Lower lobe of right lung (tissue), 2 donors: ENCODE measurements at regions not wholly inside any gene's neighbourhood (a gene's known extent, or its start where the extent isn't known, plus 50 kb on each side); places are given as distances from the start of the nearest gene placed in this dataset.

Source experiments
- ATAC-seq, 2 donors: fragments of 200-7000 bp; cut with Tn5 transposase; one replicate each; pipeline ENCODE4 v1.9.1; 2020 to 2022; ENCODE audit warnings: mild to moderate bottlenecking in 2 of 2, moderate library complexity in 2 of 2
- DNase-seq: peaks from one replicate; pipeline ENCODE4 v3.0.0-alpha.2; 2020
- H3K27ac ChIP-seq: fragments of 200-600 bp; one replicate; pipeline ENCODE4 v1.8.0; 2022
- H3K27me3 ChIP-seq: fragments of 200-600 bp; one replicate; pipeline ENCODE4 v1.8.0; 2022; ENCODE audit warnings: low read depth
- H3K36me3 ChIP-seq: fragments of 200-600 bp; one replicate; pipeline ENCODE4 v1.8.0; 2022; ENCODE audit warnings: mild to moderate bottlenecking
- H3K4me1 ChIP-seq: fragments of 200-600 bp; one replicate; pipeline ENCODE4 v1.8.0; 2022
- H3K4me3 ChIP-seq: fragments of 200-600 bp; one replicate; pipeline ENCODE4 v1.8.0; 2022; ENCODE audit warnings: mild to moderate bottlenecking
- H3K9me3 ChIP-seq: fragments of 200-600 bp; one replicate; pipeline ENCODE4 v1.8.0; 2022
- intact Hi-C: fragments of 100-400 bp; cut with DNase I; formaldehyde crosslinking; loops from one replicate; pipeline ENCODE4 v1.11.0; 2022
- TF ChIP-seq, protein P1 (sequence below): fragments of 200-600 bp; IDR thresholded peaks from one replicate; pipeline ENCODE4 v1.8.0; 2022; ENCODE audit warnings: antibody characterized with exemption, mild to moderate bottlenecking
- donor health status: DM: no; HTN: yes; CAD: no; lungs with severe emphysema.

DNA sequence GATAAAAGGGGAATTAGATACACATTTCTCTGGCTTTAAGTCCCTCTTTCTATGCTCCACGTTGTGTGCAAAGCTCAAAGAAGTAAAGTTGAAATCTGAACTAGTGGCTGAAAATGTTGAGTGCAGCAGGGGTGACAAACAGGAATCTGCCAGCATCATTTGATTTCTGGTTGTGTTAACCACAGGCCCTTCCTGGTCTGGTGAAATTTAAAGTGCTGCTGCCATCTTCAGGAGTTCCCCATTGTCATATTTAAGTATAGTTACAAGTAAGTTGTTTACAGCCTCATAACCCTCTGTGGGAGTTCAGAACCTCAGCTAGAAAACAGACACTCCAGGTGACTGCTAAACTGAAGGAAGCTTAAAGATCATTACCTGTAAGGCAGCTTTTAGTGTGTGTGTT, 90.9 kb upstream of the CCDC196 start:
- intact Hi-C loops: no loop called here
- no peak for ATAC-seq
- Histone ChIP-seq H3K4me3 (no peak overlapping the region), H3K4me1 (no peaks in the 10 kb centered on the region), H3K27me3 (no peaks in the 10 kb centered on the region), H3K9me3 (no peaks in the 10 kb centered on the region), H3K27ac (no peak overlapping the region), H3K36me3 (no peaks in the 10 kb centered on the region)
- TF ChIP-seq, protein P1, sequence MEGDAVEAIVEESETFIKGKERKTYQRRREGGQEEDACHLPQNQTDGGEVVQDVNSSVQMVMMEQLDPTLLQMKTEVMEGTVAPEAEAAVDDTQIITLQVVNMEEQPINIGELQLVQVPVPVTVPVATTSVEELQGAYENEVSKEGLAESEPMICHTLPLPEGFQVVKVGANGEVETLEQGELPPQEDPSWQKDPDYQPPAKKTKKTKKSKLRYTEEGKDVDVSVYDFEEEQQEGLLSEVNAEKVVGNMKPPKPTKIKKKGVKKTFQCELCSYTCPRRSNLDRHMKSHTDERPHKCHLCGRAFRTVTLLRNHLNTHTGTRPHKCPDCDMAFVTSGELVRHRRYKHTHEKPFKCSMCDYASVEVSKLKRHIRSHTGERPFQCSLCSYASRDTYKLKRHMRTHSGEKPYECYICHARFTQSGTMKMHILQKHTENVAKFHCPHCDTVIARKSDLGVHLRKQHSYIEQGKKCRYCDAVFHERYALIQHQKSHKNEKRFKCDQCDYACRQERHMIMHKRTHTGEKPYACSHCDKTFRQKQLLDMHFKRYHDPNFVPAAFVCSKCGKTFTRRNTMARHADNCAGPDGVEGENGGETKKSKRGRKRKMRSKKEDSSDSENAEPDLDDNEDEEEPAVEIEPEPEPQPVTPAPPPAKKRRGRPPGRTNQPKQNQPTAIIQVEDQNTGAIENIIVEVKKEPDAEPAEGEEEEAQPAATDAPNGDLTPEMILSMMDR: no peak
- no peak for DNase-seq

DNA sequence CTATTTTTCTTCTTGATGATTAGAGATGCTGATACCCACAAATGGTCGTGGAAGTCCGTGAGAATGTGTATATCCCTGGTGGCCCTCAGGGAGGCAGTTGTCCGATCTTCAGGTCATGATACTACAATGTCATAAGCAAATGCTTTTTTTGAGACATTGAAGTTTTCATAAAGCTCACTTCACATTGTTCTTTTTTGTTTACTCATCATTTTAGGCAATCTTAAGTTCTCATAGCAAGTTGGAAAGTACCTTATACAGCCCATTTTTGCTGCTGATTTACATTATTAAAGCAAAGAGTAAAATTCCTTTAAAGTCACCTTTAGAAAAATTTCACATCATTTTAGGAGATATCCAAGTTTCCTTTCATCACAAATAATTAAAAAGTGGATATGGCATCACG, 90.0 kb upstream of the CCDC196 start:
- Histone ChIP-seq H3K27ac (no peak overlapping the region), H3K4me3 (no peak overlapping the region), H3K27me3 (no peaks in the 10 kb centered on the region), H3K4me1 (no peaks in the 10 kb centered on the region), H3K9me3 (no peaks in the 10 kb centered on the region), H3K36me3 (no peaks in the 10 kb centered on the region)
- DNase-seq (no peak), ATAC-seq (no peak)
- TF ChIP-seq, protein P1: no peak
- intact Hi-C loops: no loop called here

DNA sequence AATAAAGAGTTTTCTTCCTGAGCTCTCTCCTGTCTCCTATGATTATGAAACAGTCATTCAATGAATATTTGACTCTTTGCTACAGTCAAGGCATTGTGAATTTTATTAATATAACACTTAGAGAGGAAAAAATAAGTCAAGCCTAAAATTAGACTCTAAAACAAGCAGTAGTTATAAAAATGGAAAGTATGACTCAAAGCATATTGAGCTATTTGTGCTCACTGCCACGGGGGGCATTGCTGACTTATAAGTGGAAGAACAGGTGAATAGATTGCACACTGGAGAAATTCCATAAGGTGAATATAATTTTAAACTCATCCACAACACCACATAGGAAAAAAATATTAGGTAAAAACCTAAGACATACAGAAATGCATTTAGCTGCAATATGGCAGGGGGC, 87.7 kb upstream of the CCDC196 start:
- no peaks in the 10 kb centered on the region for H3K4me1 ChIP-seq
- no peak overlapping the region for H3K27ac ChIP-seq
- DNase-seq (no peak), ATAC-seq (no peak)
- H3K27me3 ChIP-seq: no peaks in the 10 kb centered on the region
- H3K4me3 ChIP-seq: no peak overlapping the region
- intact Hi-C loops: no loop called here
- no peaks in the 10 kb centered on the region for H3K9me3 ChIP-seq
- H3K36me3 ChIP-seq: no peaks in the 10 kb centered on the region
- TF ChIP-seq, protein P1: no peak

DNA sequence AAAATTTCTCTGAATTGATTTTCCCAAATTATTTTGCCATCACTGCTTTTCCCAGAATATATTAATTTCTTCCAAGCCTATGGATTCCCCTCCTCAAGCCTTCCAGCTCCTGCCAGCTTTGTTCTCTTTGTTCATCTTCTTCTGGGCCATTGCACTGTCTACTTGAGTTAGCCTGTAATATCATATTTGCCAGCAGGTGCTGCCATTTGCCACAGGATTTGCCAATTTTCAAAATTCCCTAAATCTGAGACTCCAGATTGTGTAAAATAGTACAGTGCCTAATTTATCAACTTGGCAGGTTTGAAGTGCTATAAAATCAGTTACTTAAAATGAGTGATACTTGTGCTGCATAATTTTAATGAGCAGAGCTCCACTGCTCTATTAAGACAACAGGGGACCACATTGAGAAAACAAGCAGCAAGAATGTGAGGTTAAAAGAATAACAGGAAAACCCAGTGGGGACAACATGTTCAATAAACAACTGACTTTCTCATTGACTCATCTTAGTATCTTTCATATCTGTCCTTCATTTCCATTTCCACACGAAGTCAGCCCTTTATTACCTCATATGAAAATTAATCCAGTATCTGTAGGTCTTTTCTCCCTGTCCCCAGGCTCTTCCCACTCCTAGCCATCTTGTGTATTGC, 84.6 kb upstream of the CCDC196 start:
- TF ChIP-seq, protein P1: peak; percentile 24
- intact Hi-C loops: no loop called here
- no peaks in the 10 kb centered on the region for H3K4me1 ChIP-seq
- no peak overlapping the region for H3K27ac ChIP-seq
- no peak overlapping the region for H3K4me3 ChIP-seq
- no peaks in the 10 kb centered on the region for H3K36me3 ChIP-seq
- ATAC-seq: no peak
- no peaks in the 10 kb centered on the region for H3K27me3 ChIP-seq
- no peaks in the 10 kb centered on the region for H3K9me3 ChIP-seq
- DNase-seq: no peak

DNA sequence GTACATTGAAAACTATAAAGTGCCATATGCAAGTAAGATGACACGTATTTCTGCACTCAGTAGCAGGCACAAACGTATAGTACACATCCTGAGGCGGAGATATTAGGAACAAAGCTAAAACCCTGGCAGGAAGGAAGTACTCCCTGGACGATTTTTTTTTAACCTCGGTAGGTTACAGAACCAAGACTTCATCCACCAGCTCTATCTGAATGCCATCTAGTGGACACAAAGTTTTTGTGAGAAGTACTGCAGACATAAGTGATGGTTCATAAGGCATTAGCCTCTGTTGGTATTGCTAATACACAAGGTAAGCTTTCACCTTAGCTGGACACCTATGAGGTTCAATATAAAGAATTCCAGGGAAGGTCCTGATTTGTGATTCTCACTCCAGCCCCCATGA, 83.0 kb upstream of the CCDC196 start:
- intact Hi-C loops: no loop called here
- no peak for DNase-seq
- H3K27me3 ChIP-seq: no peaks in the 10 kb centered on the region
- no peak for ATAC-seq
- H3K4me1 ChIP-seq: no peaks in the 10 kb centered on the region
- no peaks in the 10 kb centered on the region for H3K9me3 ChIP-seq
- TF ChIP-seq, protein P1: peak; percentile 20
- H3K4me3 ChIP-seq: no peak overlapping the region
- no peaks in the 10 kb centered on the region for H3K36me3 ChIP-seq
- H3K27ac ChIP-seq: no peak overlapping the region
